ENCODE measurements at regions not wholly inside any gene's neighbourhood (a gene's known extent, or its start where the extent isn't known, plus 50 kb on each side); places are given as distances from the start of the nearest gene placed in this dataset.

GRCh38 chr20:48349656-48350055 lies 478.1 kb downstream of the PREX1 start:
- no peak for TF ChIP-seq CREM (IDR thresholded peaks at IDR 0.05; ENCODE audit: low read depth)
- no peak for TF ChIP-seq ZBED1 (IDR thresholded peaks at IDR 0.05; ENCODE audit: borderline replicate concordance)
